ENCODE measurements at regions not wholly inside any gene's neighbourhood (a gene's known extent, or its start where the extent isn't known, plus 50 kb on each side); places are given as distances from the start of the nearest gene placed in this dataset.
"Not testable (repeated sequence)": the region's sequence is repeated elsewhere in the genome, so short reads cannot be mapped to it uniquely, and the experiment has no call there.

DNA sequence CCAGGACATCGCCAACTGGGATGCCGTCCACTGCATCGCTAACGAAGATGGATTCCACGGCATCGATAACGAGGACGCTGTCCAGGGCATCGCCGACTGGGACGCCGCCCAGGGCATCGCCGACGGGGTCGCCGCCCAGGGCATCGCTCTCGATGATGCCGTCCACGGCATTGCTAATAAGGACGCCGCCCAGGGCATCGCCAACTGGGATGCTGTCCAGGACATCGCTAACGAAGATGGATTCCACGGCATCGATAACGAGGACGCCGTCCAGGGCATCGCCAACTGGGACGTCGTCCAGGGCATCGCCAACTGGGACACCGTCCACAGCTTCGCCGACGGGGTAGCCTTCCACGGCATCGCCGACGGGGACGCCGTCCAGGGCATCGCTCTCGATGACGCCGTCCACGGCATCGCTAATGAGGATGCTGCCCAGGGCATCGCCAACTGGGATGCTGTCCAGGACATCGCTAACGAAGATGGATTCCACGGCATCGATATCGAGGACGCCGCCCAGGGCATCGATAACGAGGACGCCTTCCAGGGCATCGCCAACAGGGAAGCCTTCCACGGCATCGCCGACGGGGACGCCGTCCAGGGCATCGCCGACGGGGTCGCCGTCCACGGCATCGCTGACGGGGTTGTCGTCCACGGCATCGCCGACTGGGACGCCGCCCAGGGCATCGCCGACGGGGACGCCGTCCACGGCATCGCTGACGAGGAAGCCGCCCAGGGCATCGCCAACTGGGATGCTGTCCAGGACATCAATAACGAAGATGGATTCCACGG, 948.4 kb downstream of the TUBA3C start:
- peaks cover 0 to 9% (median 0%) of the 10 kb centered on the region in 3 experiments for H3K9me3 ChIP-seq (ENCODE audit: control insufficient read depth in 2 of 3, low read length in 3 of 3)
- DNase-seq, result no peak
- H3K36me3 ChIP-seq (ENCODE audit: control insufficient read depth in 2 of 3, insufficient read depth in 3 of 3, low read length in 3 of 3), result no peaks in the 10 kb centered on the region
- no peaks in the 10 kb centered on the region for H3K27me3 Mint-ChIP-seq
- intact Hi-C loops (cut with micrococcal nuclease), result no loop called here
- H3K27ac ChIP-seq (ENCODE audit: low read depth, low read length), result no peak overlapping the region
- peaks cover 0 to 13% (median 0%) of the 10 kb centered on the region in 11 donors for H3K9me3 Mint-ChIP-seq
- no peak overlapping the region for H3K4me3 ChIP-seq (ENCODE audit: low read length)
- POLR2A ChIA-PET, result no interaction called here
- no peaks in the 10 kb centered on the region for H3K36me3 Mint-ChIP-seq
- CTCF ChIA-PET, result no interaction called here
- H3K4me1 ChIP-seq (ENCODE audit: control insufficient read depth in 2 of 2, insufficient read depth in 2 of 2, low read length in 2 of 2), result no peaks in the 10 kb centered on the region
- H3K4me1 Mint-ChIP-seq, result no peaks in the 10 kb centered on the region
- no peak overlapping the region for H3K4me3 Mint-ChIP-seq
- no peak for ATAC-seq
- no peak overlapping the region for H3K27ac Mint-ChIP-seq
- no peaks in the 10 kb centered on the region for H3K27me3 ChIP-seq (ENCODE audit: control insufficient read depth in 2 of 2, insufficient read depth in 2 of 2, low read length in 2 of 2)

DNA sequence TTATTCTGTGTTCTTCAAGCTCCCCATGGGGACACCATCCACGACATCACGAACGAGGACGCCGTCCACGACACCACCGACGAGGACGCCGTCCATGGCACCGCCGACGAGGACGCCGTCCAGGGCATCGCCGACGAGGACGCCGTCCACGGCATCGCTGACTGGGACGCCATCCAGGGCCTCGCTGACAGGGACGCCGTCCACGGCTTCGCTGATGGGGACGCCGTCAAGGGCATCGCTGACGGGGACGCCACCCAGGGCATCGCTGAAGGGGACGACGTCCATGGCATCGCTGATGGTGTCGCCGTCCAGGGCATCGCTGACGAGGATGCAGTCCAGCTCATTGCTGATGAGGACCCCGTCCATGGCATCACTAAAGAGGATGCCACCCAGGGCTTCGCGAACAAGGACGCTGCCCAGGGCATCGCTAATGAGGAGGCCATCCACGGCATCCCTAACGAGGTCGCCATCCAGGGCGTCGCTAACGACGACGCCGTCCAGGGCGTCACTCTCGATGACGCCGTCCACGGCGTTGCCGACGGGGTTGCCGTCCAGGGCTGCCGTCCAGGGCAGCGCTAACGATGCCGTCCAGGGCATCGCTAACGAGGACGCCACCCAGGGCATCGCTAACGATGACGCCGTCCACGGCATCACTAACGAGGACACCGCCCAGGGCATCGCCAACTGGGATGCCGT, 949.2 kb downstream of the TUBA3C start:
- intact Hi-C loops (cut with micrococcal nuclease), result no loop called here
- Mint-ChIP-seq H3K4me3 (no peak overlapping the region), H3K27ac (no peak overlapping the region), H3K27me3 (no peaks in the 10 kb centered on the region), H3K9me3 (peaks cover 0 to 10% (median 2%) of the 10 kb centered on the region in 11 donors), H3K4me1 (no peaks in the 10 kb centered on the region), H3K36me3 (no peaks in the 10 kb centered on the region)
- H3K4me1 ChIP-seq (ENCODE audit: control insufficient read depth in 2 of 2, insufficient read depth in 2 of 2, low read length in 2 of 2), result no peaks in the 10 kb centered on the region
- H3K4me3 ChIP-seq (ENCODE audit: low read length), result no peak overlapping the region
- ChIA-PET CTCF (no interaction called here), POLR2A (no interaction called here)
- H3K27me3 ChIP-seq (ENCODE audit: control insufficient read depth in 2 of 2, insufficient read depth in 2 of 2, low read length in 2 of 2), result no peaks in the 10 kb centered on the region
- ATAC-seq (no peak), DNase-seq (no peak)
- no peaks in the 10 kb centered on the region for H3K36me3 ChIP-seq (ENCODE audit: control insufficient read depth in 2 of 3, insufficient read depth in 3 of 3, low read length in 3 of 3)
- H3K27ac ChIP-seq (ENCODE audit: low read depth, low read length), result no peak overlapping the region
- H3K9me3 ChIP-seq (ENCODE audit: control insufficient read depth in 2 of 3, low read length in 3 of 3), result peaks cover 0 to 9% (median 0%) of the 10 kb centered on the region in 3 experiments

DNA sequence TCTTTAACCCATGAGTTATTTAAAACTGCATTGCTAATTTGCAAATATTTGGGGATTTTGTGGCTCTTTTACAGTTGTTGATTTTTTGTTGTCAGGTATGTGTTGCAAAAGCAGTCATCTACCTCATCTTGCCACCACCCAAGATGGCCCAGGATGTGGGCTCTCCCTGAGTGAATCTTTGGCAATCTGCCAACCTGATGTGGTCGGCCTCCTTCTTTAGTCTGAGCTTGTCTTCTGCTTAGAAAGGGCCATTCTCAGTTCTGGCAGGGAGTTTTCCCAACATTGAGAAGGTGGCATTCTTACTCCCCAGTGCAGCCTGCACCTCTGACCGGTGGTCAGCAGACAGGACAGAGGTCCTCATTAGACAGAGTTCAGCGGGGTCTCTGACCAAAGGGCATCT, 957.2 kb downstream of the TUBA3C start:
- H3K36me3 ChIP-seq (ENCODE audit: control insufficient read depth in 2 of 3, insufficient read depth in 3 of 3, low read length in 3 of 3); CTCF ChIA-PET; ATAC-seq; H3K4me1 ChIP-seq (ENCODE audit: control insufficient read depth in 2 of 2, insufficient read depth in 2 of 2, low read length in 2 of 2); POLR2A ChIA-PET; H3K4me3 ChIP-seq (ENCODE audit: low read length); H3K9me3 ChIP-seq (ENCODE audit: control insufficient read depth in 2 of 3, low read length in 3 of 3); H3K27me3 ChIP-seq (ENCODE audit: control insufficient read depth in 2 of 2, insufficient read depth in 2 of 2, low read length in 2 of 2); H3K4me3 Mint-ChIP-seq; H3K27ac ChIP-seq (ENCODE audit: low read depth, low read length); intact Hi-C loops (cut with micrococcal nuclease); H3K27me3 Mint-ChIP-seq; H3K36me3 Mint-ChIP-seq: not testable (repeated sequence)
- peaks cover 0 to 16% (median 4%) of the 10 kb centered on the region in 11 donors for H3K9me3 Mint-ChIP-seq
- H3K27ac Mint-ChIP-seq, result peak overlapping the region in 1 of 9 donors; percentile 10
- peaks cover 0 to 12% (median 0%) of the 10 kb centered on the region in 7 donors for H3K4me1 Mint-ChIP-seq
- DNase-seq, result peak in 3 of 9 donors; percentile 2 to 15 (median 11)

DNA sequence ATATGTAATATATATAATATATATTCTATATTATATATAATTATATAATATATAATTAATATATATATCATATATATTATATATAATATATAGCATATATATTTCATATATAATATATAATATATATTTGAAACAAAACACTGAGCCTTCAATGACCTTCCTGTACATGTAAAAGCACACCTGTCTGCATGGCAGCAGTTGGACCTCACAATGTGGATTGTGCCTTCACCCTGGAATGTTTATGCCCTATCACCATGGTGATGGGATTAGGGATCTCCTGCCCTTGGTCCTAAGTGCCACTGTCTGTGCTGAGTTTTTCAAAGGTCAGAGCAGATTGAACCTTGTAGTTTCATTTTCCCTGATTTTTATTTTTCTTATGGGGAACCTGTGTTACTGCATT, 966.9 kb downstream of the TUBA3C start:
- intact Hi-C loops (cut with micrococcal nuclease); H3K4me3 ChIP-seq (ENCODE audit: low read length); POLR2A ChIA-PET; H3K4me3 Mint-ChIP-seq; H3K4me1 ChIP-seq (ENCODE audit: control insufficient read depth in 2 of 2, insufficient read depth in 2 of 2, low read length in 2 of 2); H3K27ac ChIP-seq (ENCODE audit: low read depth, low read length); H3K27ac Mint-ChIP-seq; H3K27me3 Mint-ChIP-seq; H3K27me3 ChIP-seq (ENCODE audit: control insufficient read depth in 2 of 2, insufficient read depth in 2 of 2, low read length in 2 of 2); H3K4me1 Mint-ChIP-seq; DNase-seq; CTCF ChIA-PET; H3K36me3 ChIP-seq (ENCODE audit: control insufficient read depth in 2 of 3, insufficient read depth in 3 of 3, low read length in 3 of 3); H3K36me3 Mint-ChIP-seq; H3K9me3 ChIP-seq (ENCODE audit: control insufficient read depth in 2 of 3, low read length in 3 of 3): not testable (repeated sequence)
- H3K9me3 Mint-ChIP-seq, result peaks cover 5 to 20% (median 11%) of the 10 kb centered on the region in 11 donors
- ATAC-seq, result peak; percentile 44

DNA sequence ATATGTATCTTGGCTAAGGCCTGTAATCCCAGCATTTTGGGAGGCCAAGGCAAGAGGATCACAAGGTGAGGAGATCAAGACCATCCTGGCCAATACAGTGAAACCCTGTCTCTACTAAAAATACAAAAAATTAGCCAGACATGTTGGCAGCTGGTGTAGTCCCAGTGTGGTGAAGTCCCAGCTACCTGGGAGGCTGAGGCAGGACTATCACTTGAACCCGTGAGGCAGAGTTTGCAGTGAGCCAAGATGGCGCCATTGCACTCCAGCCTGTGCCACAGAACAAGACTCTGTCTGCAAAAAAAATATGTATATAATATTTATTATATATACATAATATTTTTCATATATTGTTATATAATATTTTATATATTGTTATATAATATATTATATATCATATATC, 968.1 kb downstream of the TUBA3C start:
- peaks cover 5 to 18% (median 11%) of the 10 kb centered on the region in 11 donors for H3K9me3 Mint-ChIP-seq
- CTCF ChIA-PET; H3K27ac Mint-ChIP-seq; intact Hi-C loops (cut with micrococcal nuclease); H3K27ac ChIP-seq (ENCODE audit: low read depth, low read length); H3K9me3 ChIP-seq (ENCODE audit: control insufficient read depth in 2 of 3, low read length in 3 of 3); POLR2A ChIA-PET; H3K4me1 Mint-ChIP-seq; H3K36me3 Mint-ChIP-seq; H3K4me3 Mint-ChIP-seq; H3K27me3 Mint-ChIP-seq; H3K4me3 ChIP-seq (ENCODE audit: low read length); H3K36me3 ChIP-seq (ENCODE audit: control insufficient read depth in 2 of 3, insufficient read depth in 3 of 3, low read length in 3 of 3); H3K4me1 ChIP-seq (ENCODE audit: control insufficient read depth in 2 of 2, insufficient read depth in 2 of 2, low read length in 2 of 2); DNase-seq; H3K27me3 ChIP-seq (ENCODE audit: control insufficient read depth in 2 of 2, insufficient read depth in 2 of 2, low read length in 2 of 2): not testable (repeated sequence)
- peak; percentile 28 for ATAC-seq

DNA sequence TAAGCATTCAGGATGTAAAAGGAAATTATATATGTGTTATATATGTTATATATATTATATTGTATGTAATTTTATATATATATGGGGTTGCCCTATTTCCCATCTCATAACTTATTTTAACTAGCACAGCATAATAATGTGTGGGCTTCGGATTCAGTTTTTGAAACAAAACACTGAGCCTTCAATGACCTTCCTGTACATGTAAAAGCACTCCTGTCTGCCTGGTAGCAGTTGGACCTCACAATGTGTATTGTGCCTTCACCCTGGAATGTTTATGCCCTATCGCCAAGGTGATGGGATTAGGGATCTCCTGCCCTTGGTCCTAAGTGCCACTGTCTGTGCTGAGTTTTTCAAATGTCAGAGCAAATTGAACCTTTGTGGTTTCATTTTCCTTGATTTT, 968.8 kb downstream of the TUBA3C start:
- Mint-ChIP-seq H3K27me3 (no peaks in the 10 kb centered on the region), H3K27ac (no peak overlapping the region), H3K4me3 (no peak overlapping the region), H3K9me3 (peaks cover 5 to 18% (median 11%) of the 10 kb centered on the region in 11 donors), H3K4me1 (no peaks in the 10 kb centered on the region), H3K36me3 (peaks cover 0 to 7% (median 0%) of the 10 kb centered on the region in 5 donors)
- Histone ChIP-seq H3K36me3 (ENCODE audit: control insufficient read depth in 2 of 3, insufficient read depth in 3 of 3, low read length in 3 of 3) (no peaks in the 10 kb centered on the region), H3K4me3 (ENCODE audit: low read length) (no peak overlapping the region), H3K27ac (ENCODE audit: low read depth, low read length) (no peak overlapping the region), H3K4me1 (ENCODE audit: control insufficient read depth in 2 of 2, insufficient read depth in 2 of 2, low read length in 2 of 2) (no peaks in the 10 kb centered on the region), H3K9me3 (ENCODE audit: control insufficient read depth in 2 of 3, low read length in 3 of 3) (no peaks in the 10 kb centered on the region), H3K27me3 (ENCODE audit: control insufficient read depth in 2 of 2, insufficient read depth in 2 of 2, low read length in 2 of 2) (no peaks in the 10 kb centered on the region)
- DNase-seq (peak in 1 of 9 donors; percentile 19), ATAC-seq (peak; percentile 57)
- intact Hi-C loops (cut with micrococcal nuclease), result no loop called here
- POLR2A ChIA-PET, result no interaction called here
- CTCF ChIA-PET, result no interaction called here

Measured in naive thymus-derived CD4-positive, alpha-beta T cell (primary cell).